HCT116 (cell line): ENCODE measurements at regions not wholly inside any gene's neighbourhood (a gene's known extent, or its start where the extent isn't known, plus 50 kb on each side); places are given as distances from the start of the nearest gene placed in this dataset.

ENCODE experiments used
- ATAC-seq: fragments of 200-7000 bp; cut with Tn5 transposase; 2 replicates; pipeline ENCODE4 v1.9.1; 2020; ENCODE audit warnings: mild to moderate bottlenecking, moderate library complexity
- BruUV-seq: library from RNA; stranded (reverse); fragments of 400-500 nt; replicated peaks from 2 replicates; lab custom pipeline; 2021; lab: Mats Ljungman, UMichigan
- CTCF ChIA-PET: fragments of 300-600 bp; sonication (Branson Sonifier 250); formaldehyde crosslinking; loops from one replicate; lab custom pipeline; 2021; ENCODE audit warnings: antibody characterized with exemption; lab: Charles Lee
- POLR2A ChIA-PET: fragments of 300-600, 350-600 bp; sonication (Branson Sonifier 250); formaldehyde crosslinking; loops from one replicate; lab custom pipeline; 2021; ENCODE audit warnings: antibody characterized with exemption; lab: Charles Lee
- RAD21 ChIA-PET, 2 experiments: fragments of 300-600 bp; sonication (Branson Sonifier 250); formaldehyde crosslinking; loops; one replicate each; lab custom pipeline; 2023; ENCODE audit warnings: low total read pairs in 2 of 2; ENCODE audit not compliant: uncharacterized antibody in 2 of 2, unreplicated experiment in 2 of 2, low non-redundant PET in 1 of 2; lab: Charles Lee
- DNase-seq: peaks from one replicate; pipeline ENCODE4 v3.0.0-alpha.2; 2010; ENCODE audit warnings: low read depth, low spot score
- H2AFZ ChIP-seq: fragments of 200-600 bp; shearing (Covaris generic), sonication (generic); 2 replicates; pipeline ENCODE4 v1.6.1; 2017; ENCODE audit warnings: low read depth, mixed run types, mixed read lengths, antibody characterized with exemption, low read length; ENCODE audit not compliant: poor library complexity, severe bottlenecking
- H3K27ac ChIP-seq: 2 replicates; pipeline ENCODE4 v1.5.1; 2012; ENCODE audit warnings: low read depth, low read length
- H3K27me3 ChIP-seq: fragments of 200-600 bp; sonication (generic); 2 replicates; pipeline ENCODE4 v1.6.1; 2016; ENCODE audit warnings: mixed run types, low read length, mixed read lengths; ENCODE audit not compliant: insufficient read depth
- H3K36me3 ChIP-seq, 2 experiments: fragments of 200-500 bp in 1 of 2; fragments of 200-600 bp in 1 of 2; sonication (Bioruptor generic) in 1 of 2; sonication (generic) in 1 of 2; 2 replicates each; pipeline versions ENCODE4 v1.5.1 to v1.6.1; 2014 to 2016; ENCODE audit warnings: low read length in 2 of 2, inconsistent platforms in 1 of 2, mixed read lengths in 1 of 2, mixed run types in 1 of 2; ENCODE audit not compliant: insufficient read depth in 2 of 2, control insufficient read depth in 1 of 2
- H3K4me1 ChIP-seq, 2 experiments: fragments of 200-600 bp in 1 of 2; sonication (generic) in 1 of 2; 2 replicates each; pipeline versions ENCODE4 v1.5.1 to v1.6.1; 2012 to 2017; ENCODE audit warnings: low read length in 2 of 2, inconsistent platforms in 1 of 2, mild to moderate bottlenecking in 1 of 2, mixed read lengths in 1 of 2, mixed run types in 1 of 2, moderate library complexity in 1 of 2; ENCODE audit not compliant: insufficient read depth in 2 of 2, control insufficient read depth in 1 of 2
- H3K4me2 ChIP-seq: fragments of 200-600 bp; sonication (generic); 2 replicates; pipeline ENCODE4 v1.6.1; 2017; ENCODE audit warnings: mixed run types, low read length, mixed read lengths
- H3K4me3 ChIP-seq, 2 experiments: fragments of 200-600 bp in 1 of 2; sonication (generic) in 1 of 2; replicated peaks in 1 of 2; 2 replicates each; pipeline ENCODE4 v1.5.1; 2011 to 2016; ENCODE audit warnings: low read length in 2 of 2, control low read depth in 1 of 2, low read depth in 1 of 2, mild to moderate bottlenecking in 1 of 2, mixed read lengths in 1 of 2, mixed run types in 1 of 2
- H3K79me2 ChIP-seq: fragments of 200-600 bp; sonication (generic); 2 replicates; pipeline ENCODE4 v1.6.1; 2017; ENCODE audit warnings: mild to moderate bottlenecking, mixed run types, low read length, moderate library complexity, mixed read lengths; ENCODE audit not compliant: insufficient read depth
- H3K9ac ChIP-seq: fragments of 200-600 bp; sonication (generic); 2 replicates; pipeline ENCODE4 v1.6.1; 2016; ENCODE audit warnings: low read length, mixed read lengths
- H3K9me2 ChIP-seq: fragments of 200-600 bp; sonication (generic), shearing (Covaris generic); 2 replicates; pipeline ENCODE4 v1.6.1; 2017; ENCODE audit warnings: mixed run types, mild to moderate bottlenecking, moderate library complexity; ENCODE audit not compliant: insufficient read depth
- H3K9me3 ChIP-seq, 2 experiments: fragments of 200-500 bp in 1 of 2; fragments of 200-600 bp in 1 of 2; sonication (Bioruptor generic) in 1 of 2; sonication (generic) in 1 of 2; 2 replicates each; pipeline ENCODE4 v1.6.1; 2014 to 2017; ENCODE audit warnings: low read length in 2 of 2, mixed read lengths in 2 of 2, inconsistent platforms in 1 of 2, low read depth in 1 of 2, mild to moderate bottlenecking in 1 of 2, mixed run types in 1 of 2, moderate library complexity in 1 of 2; ENCODE audit not compliant: control insufficient read depth in 1 of 2, insufficient read depth in 1 of 2
- H4K20me1 ChIP-seq: fragments of 200-600 bp; sonication (generic), shearing (Covaris generic); 2 replicates; pipeline ENCODE4 v1.6.1; 2017; ENCODE audit warnings: mixed run types, mild to moderate bottlenecking, moderate library complexity; ENCODE audit not compliant: insufficient read depth
- CBX3 ChIP-seq: IDR thresholded peaks from 2 replicates; pipeline ENCODE4 v1.6.1; 2012; ENCODE audit warnings: low read depth
- FOSL1 ChIP-seq: IDR thresholded peaks from 2 replicates; pipeline ENCODE4 v1.6.1; 2012; ENCODE audit warnings: low read depth
- SIN3A ChIP-seq: IDR thresholded peaks from 2 replicates; pipeline ENCODE4 v1.6.1; 2012; ENCODE audit warnings: low read depth
- intact Hi-C: fragments of 100-400 bp; cut with micrococcal nuclease; formaldehyde crosslinking; loops from 2 replicates; pipeline ENCODE4 v1.10.0; 2022
- TF ChIP-seq, protein P1 (sequence below): IDR thresholded peaks from 2 replicates; pipeline ENCODE4 v1.6.1; 2012; ENCODE audit warnings: low read depth
- TF ChIP-seq, protein P2 (sequence below): IDR thresholded peaks from 2 replicates; pipeline ENCODE4 v1.6.1; 2011; ENCODE audit warnings: mild to moderate bottlenecking, low read length, moderate library complexity; ENCODE audit not compliant: insufficient replicate concordance; ENCODE audit errors: extremely low read depth
- TF ChIP-seq, protein P3 (sequence below): IDR thresholded peaks from 2 replicates; pipeline ENCODE4 v1.6.1; 2012
- TF ChIP-seq, protein P4 (sequence below), 3 experiments: fragments of 200-600 bp in 1 of 3; sonication (generic) in 1 of 3; IDR thresholded peaks in 2 of 3; conservative IDR thresholded peaks in 1 of 3; 2 replicates each; pipeline ENCODE4 v1.5.1; 2012 to 2017; ENCODE audit warnings: low read depth in 2 of 3, low read length in 2 of 3, antibody characterized with exemption in 1 of 3, borderline replicate concordance in 1 of 3, control low read depth in 1 of 3, mild to moderate bottlenecking in 1 of 3, mixed read lengths in 1 of 3, mixed run types in 1 of 3, moderate library complexity in 1 of 3; ENCODE audit not compliant: insufficient read depth in 1 of 3

DNA sequence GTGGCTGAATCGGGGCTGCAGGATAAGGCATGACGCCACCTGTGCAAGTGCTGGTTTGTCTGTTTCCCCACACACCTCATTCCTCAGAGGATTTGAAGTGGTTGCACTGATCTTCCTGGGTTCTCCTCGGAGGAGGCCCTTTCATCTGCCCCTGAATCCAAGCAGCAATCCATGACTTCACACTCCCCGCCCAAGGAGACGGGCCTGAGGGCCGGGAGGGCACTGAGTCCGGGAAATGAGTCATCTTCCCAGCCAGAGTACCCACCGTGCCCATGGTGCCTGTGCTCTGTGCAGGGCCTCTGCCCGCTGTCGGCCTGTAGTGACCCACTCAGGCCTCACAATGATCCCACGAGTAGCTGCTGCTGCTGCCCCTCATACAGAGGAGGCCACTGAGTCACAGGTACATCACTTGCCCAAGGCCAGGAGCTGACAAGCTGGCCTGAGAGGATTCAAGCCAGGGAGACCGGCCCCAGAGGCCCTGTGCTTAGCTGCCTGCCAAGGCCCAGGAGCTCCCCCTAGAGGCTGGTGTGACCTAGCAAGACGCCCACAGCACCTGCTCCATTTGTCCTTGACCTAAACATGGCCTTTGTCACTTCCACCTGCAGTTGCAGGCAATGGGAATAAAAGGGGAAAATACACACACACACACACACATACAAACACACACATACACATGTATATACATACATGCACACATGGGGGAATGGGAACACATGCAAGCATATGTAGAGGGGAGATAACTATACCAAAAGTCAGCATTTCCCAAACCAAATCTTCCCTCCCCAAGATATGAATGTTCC, 240.0 kb downstream of the C16orf95 start (continued):
- TF ChIP-seq, protein P1, sequence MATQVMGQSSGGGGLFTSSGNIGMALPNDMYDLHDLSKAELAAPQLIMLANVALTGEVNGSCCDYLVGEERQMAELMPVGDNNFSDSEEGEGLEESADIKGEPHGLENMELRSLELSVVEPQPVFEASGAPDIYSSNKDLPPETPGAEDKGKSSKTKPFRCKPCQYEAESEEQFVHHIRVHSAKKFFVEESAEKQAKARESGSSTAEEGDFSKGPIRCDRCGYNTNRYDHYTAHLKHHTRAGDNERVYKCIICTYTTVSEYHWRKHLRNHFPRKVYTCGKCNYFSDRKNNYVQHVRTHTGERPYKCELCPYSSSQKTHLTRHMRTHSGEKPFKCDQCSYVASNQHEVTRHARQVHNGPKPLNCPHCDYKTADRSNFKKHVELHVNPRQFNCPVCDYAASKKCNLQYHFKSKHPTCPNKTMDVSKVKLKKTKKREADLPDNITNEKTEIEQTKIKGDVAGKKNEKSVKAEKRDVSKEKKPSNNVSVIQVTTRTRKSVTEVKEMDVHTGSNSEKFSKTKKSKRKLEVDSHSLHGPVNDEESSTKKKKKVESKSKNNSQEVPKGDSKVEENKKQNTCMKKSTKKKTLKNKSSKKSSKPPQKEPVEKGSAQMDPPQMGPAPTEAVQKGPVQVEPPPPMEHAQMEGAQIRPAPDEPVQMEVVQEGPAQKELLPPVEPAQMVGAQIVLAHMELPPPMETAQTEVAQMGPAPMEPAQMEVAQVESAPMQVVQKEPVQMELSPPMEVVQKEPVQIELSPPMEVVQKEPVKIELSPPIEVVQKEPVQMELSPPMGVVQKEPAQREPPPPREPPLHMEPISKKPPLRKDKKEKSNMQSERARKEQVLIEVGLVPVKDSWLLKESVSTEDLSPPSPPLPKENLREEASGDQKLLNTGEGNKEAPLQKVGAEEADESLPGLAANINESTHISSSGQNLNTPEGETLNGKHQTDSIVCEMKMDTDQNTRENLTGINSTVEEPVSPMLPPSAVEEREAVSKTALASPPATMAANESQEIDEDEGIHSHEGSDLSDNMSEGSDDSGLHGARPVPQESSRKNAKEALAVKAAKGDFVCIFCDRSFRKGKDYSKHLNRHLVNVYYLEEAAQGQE, result no peak

DNA sequence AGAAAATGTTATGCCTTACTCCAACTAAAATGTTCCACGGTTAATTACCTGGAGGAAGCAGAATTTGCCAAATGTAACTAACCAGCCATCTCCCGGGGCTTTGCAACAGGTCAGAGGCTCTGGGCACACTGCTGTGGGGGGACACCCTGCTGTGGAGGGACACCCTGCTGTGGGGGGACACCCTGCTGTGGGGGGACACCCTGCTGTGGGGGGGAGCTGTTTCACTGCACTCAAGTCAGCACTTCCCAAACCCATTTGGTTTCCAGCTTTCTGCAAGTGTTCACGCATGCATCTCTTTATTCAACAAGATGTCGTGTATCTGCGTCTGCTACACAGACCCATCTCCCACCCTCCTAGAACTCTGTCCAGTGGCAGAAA, 239.5 kb downstream of the C16orf95 start:
- CTCF ChIA-PET, result interaction anchor here (0.9 to 6.9 kb wide), 19 partner anchors 10 to 552 kb away, joined by 3 to 56 read pairs (median 4); no protein-coding TSS in a partner anchor
- no peak overlapping the region for H2AFZ ChIP-seq
- ATAC-seq, result no peak
- peaks cover 7 to 14% of the 10 kb centered on the region in 2 experiments; a peak in 3 of 4 replicates for H3K4me1 ChIP-seq
- no peak for TF ChIP-seq FOSL1
- TF ChIP-seq SIN3A, result no peak
- TF ChIP-seq, protein P2, sequence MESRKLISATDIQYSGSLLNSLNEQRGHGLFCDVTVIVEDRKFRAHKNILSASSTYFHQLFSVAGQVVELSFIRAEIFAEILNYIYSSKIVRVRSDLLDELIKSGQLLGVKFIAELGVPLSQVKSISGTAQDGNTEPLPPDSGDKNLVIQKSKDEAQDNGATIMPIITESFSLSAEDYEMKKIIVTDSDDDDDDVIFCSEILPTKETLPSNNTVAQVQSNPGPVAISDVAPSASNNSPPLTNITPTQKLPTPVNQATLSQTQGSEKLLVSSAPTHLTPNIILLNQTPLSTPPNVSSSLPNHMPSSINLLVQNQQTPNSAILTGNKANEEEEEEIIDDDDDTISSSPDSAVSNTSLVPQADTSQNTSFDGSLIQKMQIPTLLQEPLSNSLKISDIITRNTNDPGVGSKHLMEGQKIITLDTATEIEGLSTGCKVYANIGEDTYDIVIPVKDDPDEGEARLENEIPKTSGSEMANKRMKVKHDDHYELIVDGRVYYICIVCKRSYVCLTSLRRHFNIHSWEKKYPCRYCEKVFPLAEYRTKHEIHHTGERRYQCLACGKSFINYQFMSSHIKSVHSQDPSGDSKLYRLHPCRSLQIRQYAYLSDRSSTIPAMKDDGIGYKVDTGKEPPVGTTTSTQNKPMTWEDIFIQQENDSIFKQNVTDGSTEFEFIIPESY, result no peak
- TF ChIP-seq, protein P3, sequence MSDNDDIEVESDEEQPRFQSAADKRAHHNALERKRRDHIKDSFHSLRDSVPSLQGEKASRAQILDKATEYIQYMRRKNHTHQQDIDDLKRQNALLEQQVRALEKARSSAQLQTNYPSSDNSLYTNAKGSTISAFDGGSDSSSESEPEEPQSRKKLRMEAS, result no peak
- no peak for TF ChIP-seq CBX3
- TF ChIP-seq, protein P4, sequence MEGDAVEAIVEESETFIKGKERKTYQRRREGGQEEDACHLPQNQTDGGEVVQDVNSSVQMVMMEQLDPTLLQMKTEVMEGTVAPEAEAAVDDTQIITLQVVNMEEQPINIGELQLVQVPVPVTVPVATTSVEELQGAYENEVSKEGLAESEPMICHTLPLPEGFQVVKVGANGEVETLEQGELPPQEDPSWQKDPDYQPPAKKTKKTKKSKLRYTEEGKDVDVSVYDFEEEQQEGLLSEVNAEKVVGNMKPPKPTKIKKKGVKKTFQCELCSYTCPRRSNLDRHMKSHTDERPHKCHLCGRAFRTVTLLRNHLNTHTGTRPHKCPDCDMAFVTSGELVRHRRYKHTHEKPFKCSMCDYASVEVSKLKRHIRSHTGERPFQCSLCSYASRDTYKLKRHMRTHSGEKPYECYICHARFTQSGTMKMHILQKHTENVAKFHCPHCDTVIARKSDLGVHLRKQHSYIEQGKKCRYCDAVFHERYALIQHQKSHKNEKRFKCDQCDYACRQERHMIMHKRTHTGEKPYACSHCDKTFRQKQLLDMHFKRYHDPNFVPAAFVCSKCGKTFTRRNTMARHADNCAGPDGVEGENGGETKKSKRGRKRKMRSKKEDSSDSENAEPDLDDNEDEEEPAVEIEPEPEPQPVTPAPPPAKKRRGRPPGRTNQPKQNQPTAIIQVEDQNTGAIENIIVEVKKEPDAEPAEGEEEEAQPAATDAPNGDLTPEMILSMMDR (IDR thresholded peaks at IDR 0.05 in 2 of 3, conservative IDR thresholded peaks at IDR 0.05 in 1 of 3; ENCODE audit: borderline replicate concordance in 1 of 3, insufficient read depth in 1 of 3, low read depth in 2 of 3, low read length in 2 of 3), result no peak
- TF ChIP-seq, all 23 proteins: peak for 0
- H3K9me2 ChIP-seq, result no peaks in the 10 kb centered on the region
- BruUV-seq, result no TSS peak
- no peaks in the 10 kb centered on the region for H3K79me2 ChIP-seq
- POLR2A ChIA-PET, result interaction anchor here (0.9 to 1.5 kb wide), 2 partner anchors 15 to 68 kb away, joined by 3 to 4 read pairs; no protein-coding TSS in a partner anchor
- peak overlapping the region; percentile 75; the same call in 1 of the 2 replicates for H3K4me2 ChIP-seq
- H3K9me3 ChIP-seq, result peaks cover 22 to 25% of the 10 kb centered on the region in 2 experiments
- no peaks in the 10 kb centered on the region for H3K36me3 ChIP-seq
- no peak overlapping the region for H3K4me3 ChIP-seq
- no peak overlapping the region for H3K9ac ChIP-seq
- no peak overlapping the region for H3K27ac ChIP-seq
- H4K20me1 ChIP-seq, result no peaks in the 10 kb centered on the region
- intact Hi-C loops, result loop anchor here (1.0 to 5.0 kb wide), 4 partner anchors 245 to 514 kb away; partner anchors contain the start of gene FOXL1
- RAD21 ChIA-PET, result interaction anchor here (0.7 to 1.1 kb wide), 4 partner anchors 15 to 514 kb away, joined by 3 to 4 read pairs (median 3); no protein-coding TSS in a partner anchor
- DNase-seq, result no peak
- no peaks in the 10 kb centered on the region for H3K27me3 ChIP-seq
